ENCODE measurements at regions not wholly inside any gene's neighbourhood (a gene's known extent, or its start where the extent isn't known, plus 50 kb on each side); places are given as distances from the start of the nearest gene placed in this dataset.

DNA sequence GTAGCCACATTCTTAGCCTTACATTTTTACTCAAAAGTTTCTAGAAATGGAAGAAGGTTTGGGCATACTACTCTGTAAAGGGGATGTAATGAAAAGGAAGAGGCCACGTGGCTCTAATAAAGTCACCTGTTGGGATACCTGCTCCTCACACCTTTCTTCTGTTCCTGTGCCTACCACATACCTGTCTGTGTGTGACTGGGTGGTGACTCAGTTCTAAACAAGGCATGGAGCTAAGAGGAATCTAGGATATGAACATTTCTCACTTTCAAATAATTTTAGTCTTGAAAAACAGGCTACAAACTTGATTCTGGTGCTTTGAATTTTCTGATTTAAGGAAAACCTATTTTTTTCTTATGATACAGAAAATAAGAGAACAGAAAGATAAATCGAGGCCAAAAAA is 363.6 kb downstream of the RFPL4B start:
- H3K9me3 ChIP-seq: no peaks in the 10 kb centered on the region
- H3K27ac ChIP-seq: no peak overlapping the region
- no peak overlapping the region for H3K4me3 ChIP-seq
- H3K4me1 ChIP-seq: no peaks in the 10 kb centered on the region
- no peak for DNase-seq
- no peak for TF ChIP-seq POLR2A (IDR thresholded peaks at IDR 0.05)
- TF ChIP-seq CTCF (IDR thresholded peaks at IDR 0.05): no peak
- no peaks in the 10 kb centered on the region for H3K36me3 ChIP-seq
- H3K27me3 ChIP-seq: no peaks in the 10 kb centered on the region

- Histone ChIP-seq H3K4me1 (no peaks in the 10 kb centered on the region), H3K36me3 (no peaks in the 10 kb centered on the region), H3K27me3 (no peaks in the 10 kb centered on the region), H3K9me3 (no peaks in the 10 kb centered on the region), H3K27ac (no peak overlapping the region), H3K4me3 (no peak overlapping the region)
- no peak for DNase-seq
- TF ChIP-seq CTCF (IDR thresholded peaks at IDR 0.05): no peak
- TF ChIP-seq POLR2A (IDR thresholded peaks at IDR 0.05): no peak
Observed at GRCh38 chr6:112713402-112713801, 366.3 kb downstream of the RFPL4B start.

DNA sequence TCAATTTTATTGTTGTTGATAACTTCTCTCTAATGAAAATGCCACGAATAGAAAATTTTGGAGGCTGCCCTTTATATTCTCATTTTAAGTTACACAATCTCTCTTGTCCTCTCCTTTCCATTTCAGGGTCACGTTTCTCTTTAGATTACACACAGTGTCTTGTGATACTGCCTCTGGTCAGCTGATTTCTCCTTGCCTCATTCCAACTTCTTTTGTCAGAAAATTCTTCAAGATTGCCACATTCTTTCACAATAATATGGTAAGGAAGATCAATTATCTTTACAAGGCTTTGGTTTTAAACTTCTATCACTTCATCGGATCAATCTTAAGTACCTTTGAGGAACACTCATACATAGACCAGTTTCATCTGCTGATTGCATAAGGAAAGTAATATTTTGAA is 370.3 kb downstream of the RFPL4B start:
- H3K27ac ChIP-seq: no peak overlapping the region
- H3K27me3 ChIP-seq: no peaks in the 10 kb centered on the region
- H3K4me1 ChIP-seq: no peaks in the 10 kb centered on the region
- H3K36me3 ChIP-seq: no peaks in the 10 kb centered on the region
- TF ChIP-seq CTCF (IDR thresholded peaks at IDR 0.05) (no peak), POLR2A (IDR thresholded peaks at IDR 0.05) (no peak)
- no peaks in the 10 kb centered on the region for H3K9me3 ChIP-seq
- no peak overlapping the region for H3K4me3 ChIP-seq
- DNase-seq: no peak

GRCh38 chr6:112717856-112718255 is 370.7 kb downstream of the RFPL4B start:
- H3K36me3 ChIP-seq: no peaks in the 10 kb centered on the region
- no peaks in the 10 kb centered on the region for H3K9me3 ChIP-seq
- no peak overlapping the region for H3K27ac ChIP-seq
- no peak overlapping the region for H3K4me3 ChIP-seq
- no peaks in the 10 kb centered on the region for H3K4me1 ChIP-seq
- H3K27me3 ChIP-seq: no peaks in the 10 kb centered on the region
- TF ChIP-seq POLR2A (IDR thresholded peaks at IDR 0.05) (no peak), CTCF (IDR thresholded peaks at IDR 0.05) (no peak)
- no peak for DNase-seq

- Histone ChIP-seq H3K4me3 (no peak overlapping the region), H3K36me3 (no peaks in the 10 kb centered on the region), H3K27me3 (no peaks in the 10 kb centered on the region), H3K27ac (no peak overlapping the region), H3K4me1 (no peaks in the 10 kb centered on the region), H3K9me3 (no peaks in the 10 kb centered on the region)
- no peak for TF ChIP-seq CTCF (IDR thresholded peaks at IDR 0.05)
- TF ChIP-seq POLR2A (IDR thresholded peaks at IDR 0.05): no peak
- no peak for DNase-seq
Observed at GRCh38 chr6:112725541-112726085, 378.5 kb downstream of the RFPL4B start.

DNA sequence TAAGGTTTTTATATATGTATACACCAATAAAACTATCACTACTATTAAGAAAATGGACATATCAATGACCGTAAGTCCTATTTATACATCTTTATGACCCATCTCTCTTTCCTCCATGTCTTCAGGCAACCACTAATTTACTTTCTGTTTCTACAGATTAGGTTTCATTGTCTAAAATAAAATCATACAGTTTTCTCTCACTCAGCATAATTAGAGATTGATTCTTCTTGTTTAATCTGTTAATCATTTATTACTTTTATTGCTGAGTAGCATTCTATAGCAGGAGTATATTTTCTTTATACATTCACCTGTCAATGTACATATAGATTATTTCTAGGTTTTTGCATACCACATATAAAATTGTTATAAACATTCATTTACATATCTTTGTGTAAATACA is 388.0 kb downstream of the RFPL4B start:
- no peaks in the 10 kb centered on the region for H3K36me3 ChIP-seq
- H3K9me3 ChIP-seq: no peaks in the 10 kb centered on the region
- no peak overlapping the region for H3K4me3 ChIP-seq
- no peak for DNase-seq
- H3K27ac ChIP-seq: no peak overlapping the region
- no peaks in the 10 kb centered on the region for H3K4me1 ChIP-seq
- no peaks in the 10 kb centered on the region for H3K27me3 ChIP-seq
- no peak for TF ChIP-seq POLR2A (IDR thresholded peaks at IDR 0.05)
- no peak for TF ChIP-seq CTCF (IDR thresholded peaks at IDR 0.05)
